BLaER1 treated with 17β-estradiol and CSF1 and Interleukin-3, amounts not matched to agents 10 nM and 100 nM (cell line): ENCODE measurements at regions not wholly inside any gene's neighbourhood (a gene's known extent, or its start where the extent isn't known, plus 50 kb on each side); places are given as distances from the start of the nearest gene placed in this dataset.

Experiments used
- H3K27ac ChIP-seq, 11 experiments: shearing (Covaris generic); formaldehyde crosslinking; 2 replicates each; pipeline ENCODE4 v1.8.1; 2022
- H3K27me3 ChIP-seq, 11 experiments: shearing (Covaris generic); formaldehyde crosslinking; 2 replicates each; pipeline ENCODE4 v1.8.1; 2022
- H3K36me3 ChIP-seq, 11 experiments: shearing (Covaris generic); formaldehyde crosslinking; 2 replicates each; pipeline ENCODE4 v1.8.1; 2022
- H3K4me1 ChIP-seq, 10 experiments: shearing (Covaris generic); formaldehyde crosslinking; 2 replicates each; pipeline ENCODE4 v1.8.1; 2022
- H3K4me2 ChIP-seq, 11 experiments: shearing (Covaris generic); formaldehyde crosslinking; 2 replicates each; pipeline ENCODE4 v1.8.1; 2022
- H3K4me3 ChIP-seq, 10 experiments: shearing (Covaris generic); formaldehyde crosslinking; 2 replicates each; pipeline ENCODE4 v1.8.1; 2022
- H3K9ac ChIP-seq, 11 experiments: shearing (Covaris generic); formaldehyde crosslinking; 2 replicates each; pipeline ENCODE4 v1.8.1; 2022
- H3K9me3 ChIP-seq, 11 experiments: shearing (Covaris generic); formaldehyde crosslinking; replicated peaks in 1 of 11; 2 replicates each; pipeline ENCODE4 v1.8.1; 2022
- H4K20me1 ChIP-seq, 11 experiments: shearing (Covaris generic); formaldehyde crosslinking; 2 replicates each; pipeline ENCODE4 v1.8.1; 2022
- Cebpa-rat ChIP-seq, 11 experiments: shearing (Covaris generic); IDR thresholded peaks; 2 replicates each; pipeline ENCODE4 v1.8.1; 2022

- H3K4me2 ChIP-seq: no peak overlapping the region
- H4K20me1 ChIP-seq: no peaks in the 10 kb centered on the region
- H3K36me3 ChIP-seq: no peaks in the 10 kb centered on the region
- no peak overlapping the region for H3K4me3 ChIP-seq
- H3K27me3 ChIP-seq: no peaks in the 10 kb centered on the region
- no peak for TF ChIP-seq Cebpa-rat (IDR thresholded peaks at IDR 0.05)
- H3K27ac ChIP-seq: no peak overlapping the region
- peaks cover 4 to 24% (median 14%) of the 10 kb centered on the region in 11 experiments; a peak in 18 of 22 replicates for H3K9me3 ChIP-seq
- peaks cover 3 to 31% (median 16%) of the 10 kb centered on the region in 10 experiments; a peak in 14 of 20 replicates for H3K4me1 ChIP-seq
- no peak overlapping the region for H3K9ac ChIP-seq
Measured at GRCh38 chr6:62371453-62372210, 85.6 kb upstream of the KHDRBS2 start.

- TF ChIP-seq Cebpa-rat (IDR thresholded peaks at IDR 0.05): no peak
- no peaks in the 10 kb centered on the region for H4K20me1 ChIP-seq
- no peaks in the 10 kb centered on the region for H3K27me3 ChIP-seq
- H3K4me3 ChIP-seq: peak overlapping the region in 1 of 10 experiments; percentile 24; a peak in 2 of 20 replicates
- H3K4me1 ChIP-seq: peaks cover 3 to 27% (median 15%) of the 10 kb centered on the region in 10 experiments; a peak in 14 of 20 replicates
- H3K4me2 ChIP-seq: peak overlapping the region in 9 of 11 experiments; percentile 0 to 64 (median 53); a peak in 15 of 22 replicates
- H3K9ac ChIP-seq: no peak overlapping the region; a peak in 1 of 22 replicates
- H3K9me3 ChIP-seq: peaks cover 4 to 17% (median 14%) of the 10 kb centered on the region in 11 experiments; a peak in 18 of 22 replicates
- H3K27ac ChIP-seq: peak overlapping the region in 10 of 11 experiments; percentile 20 to 69 (median 61); a peak in 19 of 22 replicates
- H3K36me3 ChIP-seq: no peaks in the 10 kb centered on the region
Measured at GRCh38 chr6:62367601-62368000, 81.6 kb upstream of the KHDRBS2 start.

GRCh38 chr6:62362097-62362496 lies 76.1 kb upstream of the KHDRBS2 start:
- H3K4me2 ChIP-seq: no peak overlapping the region
- no peak overlapping the region for H3K9ac ChIP-seq

GRCh38 chr6:62357835-62358234 lies 71.8 kb upstream of the KHDRBS2 start:
- TF ChIP-seq Cebpa-rat (IDR thresholded peaks at IDR 0.05): no peak
- Histone ChIP-seq H3K9ac (no peak overlapping the region), H3K27ac (no peak overlapping the region), H3K27me3 (no peaks in the 10 kb centered on the region), H3K9me3 (peaks cover 0 to 4% (median 0%) of the 10 kb centered on the region in 11 experiments; a peak in 2 of 22 replicates), H3K4me1 (no peaks in the 10 kb centered on the region), H3K36me3 (no peaks in the 10 kb centered on the region), H4K20me1 (no peaks in the 10 kb centered on the region), H3K4me2 (peak overlapping the region in 2 of 11 experiments; percentile 15 to 21; a peak in 1 of 22 replicates), H3K4me3 (no peak overlapping the region)

More at GRCh38 chr6:62362097-62362496, 76.1 kb upstream of the KHDRBS2 start:
- no peaks in the 10 kb centered on the region for H3K27me3 ChIP-seq
- H3K27ac ChIP-seq: no peak overlapping the region
- no peaks in the 10 kb centered on the region for H3K36me3 ChIP-seq
- H3K9me3 ChIP-seq: 0 out of 22 replicates have a peak, but pooled peaks cover 0 to under 1% (median 0%) of the 10 kb centered on the region in 11 experiments
- H4K20me1 ChIP-seq: no peaks in the 10 kb centered on the region
- H3K4me1 ChIP-seq: peaks cover 0 to 6% (median 2%) of the 10 kb centered on the region in 10 experiments; a peak in 10 of 20 replicates
- H3K4me3 ChIP-seq: no peak overlapping the region
- no peak for TF ChIP-seq Cebpa-rat (IDR thresholded peaks at IDR 0.05)

GRCh38 chr6:62354261-62354660 lies 68.2 kb upstream of the KHDRBS2 start:
- Histone ChIP-seq H3K27ac (no peak overlapping the region), H3K4me2 (no peak overlapping the region), H3K27me3 (no peaks in the 10 kb centered on the region), H3K4me3 (no peak overlapping the region), H3K4me1 (no peaks in the 10 kb centered on the region), H3K9me3 (peaks cover 0 to 4% (median 0%) of the 10 kb centered on the region in 11 experiments; a peak in 2 of 22 replicates), H4K20me1 (no peaks in the 10 kb centered on the region), H3K9ac (no peak overlapping the region), H3K36me3 (no peaks in the 10 kb centered on the region)
- TF ChIP-seq Cebpa-rat (IDR thresholded peaks at IDR 0.05): no peak

- Histone ChIP-seq H3K27ac (no peak overlapping the region), H3K36me3 (no peaks in the 10 kb centered on the region), H3K4me2 (no peak overlapping the region), H4K20me1 (no peaks in the 10 kb centered on the region), H3K4me3 (no peak overlapping the region), H3K4me1 (no peaks in the 10 kb centered on the region), H3K27me3 (no peaks in the 10 kb centered on the region), H3K9me3 (no peaks in the 10 kb centered on the region), H3K9ac (no peak overlapping the region)
- TF ChIP-seq Cebpa-rat (IDR thresholded peaks at IDR 0.05): no peak
Measured at GRCh38 chr6:62345962-62346689, 60.1 kb upstream of the KHDRBS2 start.

- no peaks in the 10 kb centered on the region for H3K36me3 ChIP-seq
- no peaks in the 10 kb centered on the region for H3K27me3 ChIP-seq
- no peak for TF ChIP-seq Cebpa-rat (IDR thresholded peaks at IDR 0.05)
- H3K4me2 ChIP-seq: no peak overlapping the region
- H3K4me1 ChIP-seq: no peaks in the 10 kb centered on the region
- H3K4me3 ChIP-seq: no peak overlapping the region
- H4K20me1 ChIP-seq: no peaks in the 10 kb centered on the region
- no peak overlapping the region for H3K27ac ChIP-seq
- H3K9ac ChIP-seq: no peak overlapping the region
- no peaks in the 10 kb centered on the region for H3K9me3 ChIP-seq
Measured at GRCh38 chr6:62345446-62345845, 59.4 kb upstream of the KHDRBS2 start.

- Histone ChIP-seq H3K4me1 (no peaks in the 10 kb centered on the region), H4K20me1 (no peaks in the 10 kb centered on the region), H3K36me3 (no peaks in the 10 kb centered on the region), H3K4me3 (no peak overlapping the region), H3K27me3 (no peaks in the 10 kb centered on the region), H3K9me3 (no peaks in the 10 kb centered on the region), H3K9ac (no peak overlapping the region), H3K27ac (no peak overlapping the region), H3K4me2 (no peak overlapping the region)
- TF ChIP-seq Cebpa-rat (IDR thresholded peaks at IDR 0.05): no peak
Measured at GRCh38 chr6:62344850-62345249, 58.8 kb upstream of the KHDRBS2 start.

- Histone ChIP-seq H3K4me3 (no peak overlapping the region), H3K27ac (no peak overlapping the region), H4K20me1 (no peaks in the 10 kb centered on the region), H3K9ac (no peak overlapping the region), H3K27me3 (no peaks in the 10 kb centered on the region), H3K36me3 (no peaks in the 10 kb centered on the region), H3K9me3 (peaks cover 0 to 12% (median 0%) of the 10 kb centered on the region in 11 experiments; a peak in 1 of 22 replicates), H3K4me2 (no peak overlapping the region), H3K4me1 (no peaks in the 10 kb centered on the region)
- no peak for TF ChIP-seq Cebpa-rat (IDR thresholded peaks at IDR 0.05)
Measured at GRCh38 chr6:62338477-62338876, 52.5 kb upstream of the KHDRBS2 start.
